K562 (cell line): ENCODE measurements at regions not wholly inside any gene's neighbourhood (a gene's known extent, or its start where the extent isn't known, plus 50 kb on each side); places are given as distances from the start of the nearest gene placed in this dataset.

ENCODE experiments used
- BMI1 ChIP-seq: fragments of 150-350 bp; IDR thresholded peaks from 2 replicates; pipeline ENCODE4 v1.6.1; 2014; ENCODE audit warnings: low read length
- FUS ChIP-seq: fragments of 200-400 bp; formaldehyde crosslinking; optimal IDR thresholded peaks from 2 replicates; pipeline ENCODE3; 2017; ENCODE audit warnings: low read depth, low read length
- HDAC1 ChIP-seq, 2 experiments: fragments of 450-650 bp; IDR thresholded peaks; 2 replicates each; pipeline ENCODE4 v1.6.1; 2016 to 2017; ENCODE audit warnings: inconsistent platforms in 1 of 2, mild to moderate bottlenecking in 1 of 2, moderate library complexity in 1 of 2
- KDM1A ChIP-seq, 2 experiments: fragments of 450-650 bp; IDR thresholded peaks; 2 replicates each; pipeline ENCODE4 v1.6.1; 2016; ENCODE audit warnings: mild to moderate bottlenecking in 2 of 2
- RBM34 ChIP-seq: fragments of 200-400 bp; formaldehyde crosslinking; IDR thresholded peaks from 2 replicates; pipeline ENCODE4 v1.6.1; 2018; ENCODE audit warnings: low read length, borderline replicate concordance; ENCODE audit not compliant: insufficient read depth
- RNF2 ChIP-seq: sonication (generic); IDR thresholded peaks from 2 replicates; pipeline ENCODE4 v1.6.1; 2016
- SAP30 ChIP-seq: fragments of 200-600 bp; sonication (generic); IDR thresholded peaks from 2 replicates; pipeline ENCODE4 v1.6.1; 2012; ENCODE audit warnings: borderline replicate concordance, low read depth, mild to moderate bottlenecking, moderate library complexity, low read length, control low read depth, inconsistent platforms; ENCODE audit not compliant: insufficient read depth, poor library complexity, severe bottlenecking
- TFAM ChIP-seq: fragments of 250-450 bp; sonication (Bioruptor Pico); conservative IDR thresholded peaks from 2 replicates; pipeline ENCODE4 v1.5.0; 2021; ENCODE audit warnings: mild to moderate bottlenecking, moderate library complexity
- XRCC4 ChIP-seq: IDR thresholded peaks from one replicate; pipeline ENCODE4 v1.6.1; 2011; ENCODE audit not compliant: insufficient read depth, insufficient read length; ENCODE audit errors: extremely low read depth
- ZSCAN32 ChIP-seq: fragments of 450-650 bp; formaldehyde crosslinking; IDR thresholded peaks from 2 replicates; pipeline ENCODE4 v1.4.0; 2020; ENCODE audit warnings: mild to moderate bottlenecking, moderate library complexity
- TF ChIP-seq, protein P1 (sequence below): fragments of 250-450 bp; sonication (Bioruptor Pico); IDR thresholded peaks from 2 replicates; pipeline ENCODE4 v1.4.0; 2020; ENCODE audit warnings: mild to moderate bottlenecking, moderate library complexity

DNA sequence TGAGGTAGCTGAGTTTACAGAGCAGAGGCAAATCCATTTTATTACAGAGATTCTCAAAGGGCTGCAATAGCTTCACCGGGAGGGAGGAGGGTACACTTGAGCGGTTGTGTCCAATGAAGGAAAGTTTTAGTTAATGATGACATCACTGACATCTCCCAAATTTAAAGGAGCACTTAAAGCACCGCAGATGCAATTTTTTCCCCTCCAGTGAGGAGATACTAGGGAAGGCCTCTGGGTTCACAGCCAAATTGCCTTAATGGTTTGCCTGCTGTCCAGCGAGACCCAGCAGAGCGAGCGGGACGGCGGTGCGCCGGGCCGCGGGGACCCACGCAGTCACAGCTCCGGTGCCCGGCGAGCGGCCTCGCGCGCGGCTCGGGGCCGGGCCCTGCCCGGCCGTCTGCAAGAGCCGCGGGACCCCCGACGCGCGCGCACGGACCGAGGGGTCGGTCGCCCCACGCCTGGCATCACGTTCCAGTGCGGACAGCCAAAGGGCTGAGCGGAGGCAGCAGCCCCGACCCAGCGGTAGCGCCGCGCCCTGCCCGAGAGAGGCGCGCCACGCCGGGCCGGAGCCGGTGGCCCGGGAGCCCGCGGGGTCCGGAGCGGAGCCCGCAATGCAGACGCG, 160.5 kb upstream of the CHRNA7 start (continued):
- TF ChIP-seq, protein P1, sequence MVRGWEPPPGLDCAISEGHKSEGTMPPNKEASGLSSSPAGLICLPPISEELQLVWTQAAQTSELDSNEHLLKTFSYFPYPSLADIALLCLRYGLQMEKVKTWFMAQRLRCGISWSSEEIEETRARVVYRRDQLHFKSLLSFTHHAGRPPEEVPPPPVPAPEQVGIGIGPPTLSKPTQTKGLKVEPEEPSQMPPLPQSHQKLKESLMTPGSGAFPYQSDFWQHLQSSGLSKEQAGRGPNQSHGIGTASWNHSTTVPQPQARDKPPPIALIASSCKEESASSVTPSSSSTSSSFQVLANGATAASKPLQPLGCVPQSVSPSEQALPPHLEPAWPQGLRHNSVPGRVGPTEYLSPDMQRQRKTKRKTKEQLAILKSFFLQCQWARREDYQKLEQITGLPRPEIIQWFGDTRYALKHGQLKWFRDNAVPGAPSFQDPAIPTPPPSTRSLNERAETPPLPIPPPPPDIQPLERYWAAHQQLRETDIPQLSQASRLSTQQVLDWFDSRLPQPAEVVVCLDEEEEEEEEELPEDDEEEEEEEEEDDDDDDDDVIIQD (CRISPR knock-in tag): no peak
- TF ChIP-seq RBM34: no peak
- TF ChIP-seq FUS: no peak
- no peak for TF ChIP-seq ZSCAN32 (CRISPR knock-in tag)
- no peak for TF ChIP-seq RNF2
- no peak for TF ChIP-seq XRCC4
- TF ChIP-seq HDAC1 (IDR thresholded peaks at IDR 0.05): no peak
- no peak for TF ChIP-seq TFAM (CRISPR knock-in tag)
- no peak for TF ChIP-seq BMI1
- TF ChIP-seq SAP30: no peak
- no peak for TF ChIP-seq KDM1A (IDR thresholded peaks at IDR 0.05)
